Stimulated activated CD4-positive, alpha-beta T cell treated with anti-CD3 and anti-CD28 coated beads, Interleukin-1b, Interleukin-23, amount 100 ng/mL, for 4 hours (primary cell): ENCODE measurements at regions not wholly inside any gene's neighbourhood (a gene's known extent, or its start where the extent isn't known, plus 50 kb on each side); places are given as distances from the start of the nearest gene placed in this dataset.

Experiments used
- DNase-seq, 2 donors: peaks; one replicate each; pipeline ENCODE4 v3.0.0-alpha.2; 2020; ENCODE audit warnings: low read depth in 2 of 2

- no peak for DNase-seq
Observed at GRCh38 chr14:97297100-97297499, 499.9 kb downstream of the VRK1 start.

DNA sequence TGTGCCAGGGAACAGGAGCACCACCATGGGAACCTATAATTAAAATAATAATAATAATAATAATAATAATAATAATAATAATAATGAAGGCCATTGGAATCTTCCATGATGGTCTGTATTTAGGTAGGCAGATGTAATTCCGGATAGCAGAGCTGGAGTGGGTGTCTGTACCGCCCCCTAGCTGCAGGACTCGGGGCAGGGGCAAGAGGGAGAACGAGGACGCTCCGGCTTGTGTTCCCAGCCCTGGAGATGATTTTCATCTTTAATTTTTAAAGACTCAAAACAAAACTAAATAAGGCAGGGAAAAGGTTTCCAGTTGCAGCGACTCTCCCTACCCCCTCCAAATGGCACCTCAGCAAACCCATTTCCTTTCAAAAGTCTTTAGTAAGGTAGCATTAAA lies 501.1 kb downstream of the VRK1 start:
- DNase-seq = no peak

DNA sequence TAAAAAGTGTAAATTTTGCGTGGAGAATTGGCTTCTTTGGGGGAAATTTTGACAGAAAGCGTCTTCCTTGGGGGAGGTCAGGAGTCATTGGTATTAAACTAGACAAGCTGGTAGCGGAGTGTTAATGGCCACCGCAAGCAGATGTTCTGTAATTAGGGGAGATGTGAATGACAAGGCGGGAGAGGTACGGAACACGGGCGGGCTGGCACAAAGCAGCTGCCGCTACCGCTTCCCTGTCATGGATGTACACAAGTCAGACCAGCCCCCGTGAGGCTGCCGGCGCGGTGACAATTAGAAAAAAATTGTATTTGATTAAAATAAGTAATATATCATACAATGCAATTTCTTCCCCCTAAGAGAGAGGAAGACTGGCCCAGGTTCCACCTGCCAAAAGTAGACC lies 501.6 kb downstream of the VRK1 start:
- DNase-seq = no peak

DNA sequence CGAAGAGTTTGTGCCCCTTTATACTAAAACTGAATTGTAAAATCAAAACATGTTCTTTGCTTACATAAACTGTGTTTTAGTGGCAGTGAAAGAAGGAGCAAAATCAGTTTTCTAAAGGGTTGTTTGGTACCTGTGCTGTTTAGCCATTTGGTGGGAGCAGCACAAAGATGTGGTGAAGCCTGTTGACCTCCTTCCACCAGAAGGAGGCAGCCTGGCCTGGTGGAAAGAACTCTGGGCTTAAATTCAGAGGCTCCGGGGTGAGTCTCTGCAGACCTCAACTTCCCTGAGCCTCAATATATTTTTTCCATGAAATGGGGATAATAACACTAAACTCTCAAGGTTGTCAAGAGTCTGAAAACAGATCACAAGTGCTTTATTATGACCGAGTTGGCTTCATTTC lies 502.5 kb downstream of the VRK1 start:
- no peak for DNase-seq

DNA sequence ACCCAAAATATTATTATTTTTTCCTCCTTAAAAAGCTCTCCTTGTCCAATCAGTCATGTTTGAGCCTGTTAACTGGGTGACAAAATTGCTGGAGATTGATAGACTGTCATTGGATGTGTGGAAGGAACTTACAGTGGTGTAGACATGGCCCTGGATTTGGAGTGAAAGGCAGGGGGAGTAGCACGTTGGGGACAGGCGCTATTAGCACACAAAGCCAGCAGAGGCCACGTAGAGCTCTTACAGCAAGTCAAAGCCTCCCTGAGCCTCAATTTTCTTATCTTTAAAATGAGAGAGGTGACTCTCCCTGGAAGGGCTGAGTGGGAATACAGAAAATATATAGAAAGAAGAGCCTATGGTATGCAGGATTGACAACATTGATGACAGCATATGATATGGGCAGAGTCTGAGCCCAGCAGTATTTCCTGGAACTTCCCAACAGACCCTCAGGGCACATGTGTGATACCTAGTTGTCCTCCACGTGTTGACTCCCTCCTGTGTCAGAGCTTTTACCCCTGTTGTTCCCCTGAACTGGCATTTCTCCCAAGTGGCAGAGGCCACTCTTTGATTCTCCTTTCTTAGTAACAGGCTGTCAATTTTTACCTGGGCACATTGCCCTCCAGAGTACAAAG lies 504.9 kb downstream of the VRK1 start:
- no peak for DNase-seq

- DNase-seq = no peak
Observed at GRCh38 chr14:97306133-97306759, 509.1 kb downstream of the VRK1 start.

GRCh38 chr14:97306760-97307246 lies 509.6 kb downstream of the VRK1 start:
- no peak for DNase-seq

DNA sequence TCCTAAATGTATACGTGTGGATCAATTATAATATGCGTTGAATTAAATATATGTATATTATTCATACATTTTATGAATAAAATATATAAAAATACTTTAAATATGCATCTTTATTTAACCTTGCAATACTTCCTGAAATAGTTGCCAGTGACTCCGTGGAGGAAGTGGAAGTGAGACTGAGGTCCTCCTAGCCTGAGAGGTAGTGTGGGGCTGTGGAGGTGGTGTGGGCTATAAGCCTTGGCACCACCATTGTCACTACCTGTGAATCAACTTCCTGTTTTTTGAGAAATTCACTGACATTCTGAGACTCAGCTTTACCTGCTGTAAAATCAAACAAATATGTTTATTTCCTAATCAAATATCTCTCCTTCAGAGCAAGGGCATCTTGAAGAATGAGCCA lies 514.2 kb downstream of the VRK1 start:
- peak in 1 of 2 donors; percentile 9 for DNase-seq

DNA sequence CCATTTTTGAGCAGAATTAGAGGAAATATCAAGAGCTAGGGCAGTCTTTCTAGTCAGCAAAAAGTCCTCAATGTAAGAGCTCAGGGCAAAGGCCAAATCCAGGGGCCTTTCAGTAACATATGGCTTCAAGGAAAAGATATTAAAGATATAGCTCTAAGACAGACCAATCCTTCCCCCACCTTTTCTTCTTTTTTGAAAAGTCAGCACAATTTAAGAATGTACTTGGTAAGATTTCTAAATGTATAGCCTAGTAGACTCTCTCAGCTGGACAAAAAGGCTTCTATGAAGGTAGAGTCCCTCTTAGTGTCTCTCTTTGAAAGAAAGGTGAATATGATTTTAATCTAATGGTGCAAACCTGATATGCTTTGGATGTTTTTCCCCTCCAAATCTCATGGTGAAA lies 515.7 kb downstream of the VRK1 start:
- DNase-seq = no peak

DNA sequence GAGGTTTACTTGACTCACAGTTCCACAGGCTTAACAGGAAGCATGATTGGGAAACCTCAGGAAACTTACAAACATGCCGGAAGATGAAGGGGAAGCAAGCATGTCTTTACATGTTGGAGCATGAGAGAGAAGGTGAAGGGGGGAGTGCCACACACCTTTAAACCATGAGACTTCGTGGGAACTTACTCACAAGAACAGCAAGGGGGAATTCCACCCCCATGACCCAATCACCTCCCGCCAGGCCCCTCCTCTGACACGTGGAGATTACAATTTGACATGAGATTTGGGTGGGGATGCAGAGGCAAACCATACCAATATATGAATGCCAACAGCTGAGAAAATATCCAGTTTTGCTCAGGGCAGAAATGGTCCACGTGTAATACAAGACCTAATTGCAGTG lies 518.6 kb downstream of the VRK1 start:
- DNase-seq = no peak

DNA sequence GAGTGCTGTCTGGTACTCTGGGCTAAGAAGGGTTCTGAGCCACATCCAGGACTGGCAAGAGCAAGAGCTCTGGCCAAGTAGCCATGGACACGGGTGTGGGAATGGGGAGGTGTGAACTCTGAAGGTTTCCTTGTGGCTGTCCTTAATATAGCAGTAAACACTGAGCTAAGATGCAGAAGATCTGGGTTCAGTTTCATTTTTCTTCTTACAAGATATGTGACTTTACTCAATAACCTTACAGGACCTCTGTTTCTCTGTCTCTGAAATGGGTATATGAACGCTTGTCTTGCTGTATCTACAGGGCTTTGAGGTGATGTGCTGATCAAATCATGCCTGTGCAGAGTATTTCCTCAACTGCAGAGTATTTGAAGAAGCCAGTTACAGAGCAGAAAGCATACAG lies 521.2 kb downstream of the VRK1 start:
- DNase-seq = no peak

- DNase-seq = no peak
Observed at GRCh38 chr14:97319691-97320090, 522.5 kb downstream of the VRK1 start.

DNA sequence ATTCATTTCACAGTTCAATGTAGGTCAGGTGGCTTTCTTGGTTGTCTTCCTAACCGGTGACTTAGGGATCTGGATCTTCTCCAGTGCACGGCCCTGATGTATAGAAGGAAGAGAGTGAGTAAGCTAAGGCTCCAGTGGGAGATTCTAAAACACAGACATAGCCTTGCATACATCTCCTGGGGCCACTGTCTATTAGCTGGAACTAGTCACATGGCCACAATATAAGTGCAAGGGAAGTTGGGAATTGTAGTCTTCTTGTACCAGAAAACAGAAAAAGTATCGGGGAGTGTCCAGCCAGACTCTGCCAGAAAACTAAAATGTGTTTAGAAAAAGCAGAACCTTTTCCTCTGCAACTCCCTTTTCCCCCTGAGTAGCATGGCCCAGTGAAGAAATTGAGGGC lies 531.6 kb downstream of the VRK1 start:
- no peak for DNase-seq

DNA sequence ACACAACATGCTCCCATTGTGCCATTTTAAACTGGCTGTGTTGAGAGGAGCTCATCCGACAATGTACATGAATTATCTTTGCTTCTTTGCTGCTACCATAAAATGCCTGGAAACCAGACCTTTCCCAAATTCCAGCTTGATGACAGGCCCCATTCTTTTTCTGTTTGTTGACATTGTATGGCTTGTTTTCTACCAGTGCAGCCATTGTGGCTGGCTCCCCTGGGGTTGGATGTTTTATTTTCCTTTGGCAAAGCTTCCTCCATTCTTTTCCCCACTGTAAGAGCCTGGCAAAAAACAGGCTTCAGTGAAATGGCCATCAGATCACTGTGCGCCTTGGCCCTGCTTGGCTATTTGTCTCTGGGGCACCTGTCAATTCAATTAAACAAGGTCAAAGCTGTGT lies 532.5 kb downstream of the VRK1 start:
- DNase-seq = no peak

DNA sequence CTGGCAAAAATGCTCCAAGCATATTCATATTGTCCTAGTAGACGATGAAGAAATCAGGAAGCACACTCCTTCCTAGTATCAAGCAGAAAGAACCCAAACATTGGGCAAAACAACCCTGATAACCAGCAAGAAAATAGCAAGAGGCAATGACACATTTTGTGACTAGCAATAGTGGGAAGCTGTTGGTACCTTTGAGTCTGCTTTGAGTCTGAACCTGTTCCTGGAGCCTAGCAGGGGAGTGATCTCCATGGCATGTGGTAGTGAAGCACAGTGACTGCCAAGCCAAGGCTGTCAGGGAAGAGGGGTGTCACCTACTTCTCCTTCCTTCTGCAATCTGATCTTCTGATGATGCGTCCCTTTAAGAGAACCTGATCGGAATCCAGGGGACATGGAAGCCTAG lies 533.9 kb downstream of the VRK1 start:
- DNase-seq = no peak

- DNase-seq = no peak
Observed at GRCh38 chr14:97331526-97331925, 534.3 kb downstream of the VRK1 start.

DNA sequence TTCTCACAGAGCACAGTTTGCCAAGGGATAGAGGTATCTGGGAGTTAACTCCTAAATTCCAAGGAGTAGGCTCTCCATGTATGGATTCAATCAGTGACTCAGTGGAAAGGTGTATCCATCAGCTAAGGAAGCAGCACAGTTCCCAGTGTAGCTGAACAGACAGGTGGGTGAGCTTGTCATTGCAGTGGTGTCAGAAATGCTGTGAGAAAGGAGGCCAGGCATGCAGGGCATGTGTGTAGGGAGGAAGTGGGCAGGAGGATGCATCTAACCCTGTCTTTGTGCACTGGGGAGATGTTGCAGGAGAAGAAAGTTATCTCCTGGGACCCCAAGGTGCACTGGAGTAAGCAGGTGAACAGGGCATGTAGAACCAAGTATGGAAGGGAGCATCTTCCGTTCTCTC lies 539.0 kb downstream of the VRK1 start:
- DNase-seq = no peak

DNA sequence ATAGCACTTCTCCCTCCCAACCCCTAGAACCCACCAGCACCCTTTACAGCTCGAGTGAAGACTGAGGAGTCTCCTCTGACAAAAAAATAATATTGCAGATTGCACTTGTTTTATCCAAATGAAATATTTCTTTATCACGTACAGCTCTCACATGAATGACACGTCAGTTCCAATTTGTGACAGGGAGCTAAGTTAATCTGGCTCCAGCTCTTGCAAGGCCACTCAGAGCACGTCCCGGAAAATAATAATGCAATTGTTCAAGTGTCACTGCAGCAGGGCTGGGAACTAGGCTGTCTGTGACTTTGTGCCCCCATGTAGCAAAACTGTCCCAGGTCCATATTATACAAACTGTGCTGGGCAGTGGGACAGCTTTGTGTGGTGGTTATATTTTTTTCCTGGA lies 539.6 kb downstream of the VRK1 start:
- DNase-seq = no peak

DNA sequence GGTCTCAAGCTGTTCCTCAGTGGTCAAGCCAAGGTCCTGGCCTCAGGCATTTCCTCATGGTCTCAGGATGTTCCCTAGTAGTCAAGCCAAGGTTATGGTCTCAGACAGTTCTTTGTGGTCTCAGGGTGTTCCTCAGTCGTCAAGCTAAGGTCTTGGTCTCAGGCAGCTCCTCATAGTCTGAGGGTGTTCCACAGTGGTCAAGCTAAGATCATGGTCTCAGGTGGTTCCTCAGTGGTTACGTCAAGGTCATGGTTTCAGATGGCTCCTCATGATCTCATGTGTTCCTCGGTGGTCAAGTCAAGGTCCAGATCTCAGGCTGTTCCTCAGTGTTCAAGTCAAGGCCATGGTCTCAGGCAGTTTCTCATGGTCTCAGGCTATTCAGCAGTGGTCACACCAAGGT lies 540.1 kb downstream of the VRK1 start:
- DNase-seq = no peak

DNA sequence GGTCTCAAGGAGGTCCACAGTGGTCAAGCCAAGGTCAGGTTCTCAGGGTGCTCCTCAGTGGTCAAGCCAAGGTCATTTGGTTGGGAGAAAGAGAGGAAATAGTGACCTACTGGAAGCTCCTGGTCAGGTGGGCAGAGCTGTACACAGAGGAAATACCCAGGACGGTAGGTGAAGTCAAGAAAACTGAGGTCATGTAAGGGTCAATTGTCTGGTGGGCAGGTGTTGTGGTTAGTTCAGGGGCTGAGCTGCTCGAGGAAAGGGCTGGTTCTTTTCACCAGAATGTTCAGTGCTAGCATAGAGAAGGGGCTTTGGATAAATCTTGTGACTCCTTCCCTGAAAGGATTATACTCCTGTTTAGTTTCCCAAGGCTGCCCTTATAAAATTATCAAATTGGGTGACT lies 540.5 kb downstream of the VRK1 start:
- no peak for DNase-seq

DNA sequence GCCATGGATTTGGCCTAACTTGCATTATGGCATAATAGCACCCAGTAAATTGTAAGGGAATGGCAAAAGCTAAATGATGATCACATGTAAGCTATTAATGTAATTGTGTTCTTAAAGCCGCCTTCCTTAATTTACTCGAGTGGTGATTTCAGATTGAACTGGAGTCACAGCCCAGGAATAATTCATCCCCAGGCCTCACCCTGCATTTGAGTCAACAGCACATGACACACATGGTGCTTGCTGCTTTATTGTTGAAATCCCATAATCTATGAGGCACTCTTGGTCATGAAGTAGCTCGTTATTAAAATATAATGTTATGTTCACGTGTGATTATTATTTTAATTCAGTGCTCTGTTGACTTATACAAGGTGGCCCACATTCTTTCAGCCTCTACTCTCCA lies 547.5 kb downstream of the VRK1 start:
- DNase-seq = no peak

DNA sequence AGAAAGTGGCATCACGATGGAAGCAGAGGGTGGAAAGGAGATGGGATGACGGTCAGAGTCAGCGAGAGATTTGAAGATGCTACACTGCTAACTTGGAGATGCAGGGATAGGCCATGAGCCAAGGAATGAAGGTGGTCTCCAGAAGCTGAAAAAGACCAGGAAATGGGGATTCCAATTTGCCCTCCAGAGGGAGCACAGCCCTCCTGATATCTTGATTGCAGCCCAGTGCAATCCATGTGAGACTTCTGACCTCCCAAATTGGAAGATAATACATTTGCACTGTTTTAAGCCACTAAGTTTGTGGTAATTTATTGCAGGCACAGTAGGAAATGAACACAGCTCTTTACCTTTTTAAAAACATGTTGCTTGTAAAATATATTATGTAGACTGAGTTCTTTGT lies 549.5 kb downstream of the VRK1 start:
- no peak for DNase-seq

DNA sequence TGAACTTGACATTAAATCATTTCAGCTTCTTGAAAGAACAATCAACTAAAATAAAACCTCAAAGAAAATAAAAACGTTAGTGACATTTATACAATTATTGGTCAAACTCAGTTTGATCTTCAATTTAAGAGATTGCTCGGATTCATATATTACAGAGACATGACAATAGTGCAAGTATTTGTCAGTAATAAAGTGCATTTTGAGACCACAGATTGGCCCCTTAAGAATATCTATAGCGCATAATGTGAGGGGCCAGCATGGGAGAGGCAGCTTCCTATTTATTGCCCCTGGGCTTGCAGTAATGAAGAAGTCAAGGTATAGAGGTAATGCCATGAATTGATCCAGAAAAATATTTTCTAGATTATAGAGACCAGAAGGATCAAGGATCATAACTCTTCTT lies 552.3 kb downstream of the VRK1 start:
- DNase-seq = no peak

GRCh38 chr14:97349946-97350345 lies 552.8 kb downstream of the VRK1 start:
- no peak for DNase-seq
